Dermis blood vessel endothelial cell (primary cell): ENCODE measurements at regions not wholly inside any gene's neighbourhood (a gene's known extent, or its start where the extent isn't known, plus 50 kb on each side); places are given as distances from the start of the nearest gene placed in this dataset.

ENCODE experiments used
- DNase-seq: peaks from one replicate; pipeline ENCODE4 v3.0.0; 2010

GRCh38 chr18:73279498-73279897 is 411.7 kb upstream of the NETO1 start:
- no peak for DNase-seq

GRCh38 chr18:73274812-73275621 is 407.2 kb upstream of the NETO1 start:
- DNase-seq = no peak

GRCh38 chr18:73270920-73271634 is 403.3 kb upstream of the NETO1 start:
- no peak for DNase-seq

- no peak for DNase-seq
Measured at GRCh38 chr18:73264562-73264921, 396.8 kb upstream of the NETO1 start.

GRCh38 chr18:73261923-73262322 is 394.1 kb upstream of the NETO1 start:
- no peak for DNase-seq

- DNase-seq = no peak
Measured at GRCh38 chr18:73261243-73261642, 393.5 kb upstream of the NETO1 start.

- no peak for DNase-seq
Measured at GRCh38 chr18:73258375-73259087, 390.7 kb upstream of the NETO1 start.

- DNase-seq = no peak
Measured at GRCh38 chr18:73254564-73254963, 386.8 kb upstream of the NETO1 start.

- no peak for DNase-seq
Measured at GRCh38 chr18:73249030-73249429, 381.2 kb upstream of the NETO1 start.

- DNase-seq = no peak
Measured at GRCh38 chr18:73246763-73247162, 379.0 kb upstream of the NETO1 start.

- no peak for DNase-seq
Measured at GRCh38 chr18:73245345-73245744, 377.6 kb upstream of the NETO1 start.

GRCh38 chr18:73244401-73244800 is 376.6 kb upstream of the NETO1 start:
- DNase-seq = no peak

GRCh38 chr18:73240899-73241298 is 373.1 kb upstream of the NETO1 start:
- no peak for DNase-seq

GRCh38 chr18:73235921-73236320 is 368.1 kb upstream of the NETO1 start:
- no peak for DNase-seq

GRCh38 chr18:73235491-73235890 is 367.7 kb upstream of the NETO1 start:
- peak; percentile 60 for DNase-seq

- no peak for DNase-seq
Measured at GRCh38 chr18:73232933-73233332, 365.1 kb upstream of the NETO1 start.

- no peak for DNase-seq
Measured at GRCh38 chr18:73220663-73221062, 352.9 kb upstream of the NETO1 start.

GRCh38 chr18:73218293-73218692 is 350.5 kb upstream of the NETO1 start:
- DNase-seq = no peak

- no peak for DNase-seq
Measured at GRCh38 chr18:73214970-73215369, 347.2 kb upstream of the NETO1 start.

GRCh38 chr18:73212442-73212841 is 344.7 kb upstream of the NETO1 start:
- no peak for DNase-seq

GRCh38 chr18:73201940-73202339 is 334.2 kb upstream of the NETO1 start:
- no peak for DNase-seq

- DNase-seq = no peak
Measured at GRCh38 chr18:73199151-73199550, 331.4 kb upstream of the NETO1 start.

- no peak for DNase-seq
Measured at GRCh38 chr18:73189718-73190117, 321.9 kb upstream of the NETO1 start.

GRCh38 chr18:73168236-73168635 is 300.4 kb upstream of the NETO1 start:
- no peak for DNase-seq
